Endothelial cell of umbilical vein (primary cell): ENCODE measurements at regions not wholly inside any gene's neighbourhood (a gene's known extent, or its start where the extent isn't known, plus 50 kb on each side); places are given as distances from the start of the nearest gene placed in this dataset.

Source experiments
- BruUV-seq: library from RNA; stranded (reverse); fragments of 400-500 nt; replicated peaks from 2 replicates; lab custom pipeline; 2021; lab: Mats Ljungman, UMichigan
- CTCF ChIA-PET: fragments of 300-600, 350-600 bp; sonication (Branson Sonifier 250); formaldehyde crosslinking; loops from one replicate; lab custom pipeline; 2021; ENCODE audit warnings: antibody characterized with exemption, inconsistent platforms; lab: Charles Lee
- POLR2A ChIA-PET: fragments of 300-600, 350-600 bp; sonication (Branson Sonifier 250); formaldehyde crosslinking; loops from one replicate; lab custom pipeline; 2021; ENCODE audit warnings: antibody characterized with exemption, inconsistent platforms; lab: Charles Lee
- DNase-seq: peaks from one replicate; pipeline ENCODE4 v3.0.0-alpha.2; 2011; ENCODE audit warnings: low read depth, low spot score
- FAIRE-seq: peaks from 2 replicates; lab custom pipeline; 2011; peaks lifted over from hg19 to GRCh38; lab: Jason Lieb, UNC
- H2AFZ ChIP-seq: 2 replicates; pipeline ENCODE4 v1.6.0; 2012; ENCODE audit warnings: low read depth, low read length, control low read depth, inconsistent platforms
- H3K27ac ChIP-seq: 2 replicates; pipeline ENCODE4 v1.5.1; 2011; ENCODE audit warnings: low read depth, mild to moderate bottlenecking, control low read depth, low read length, moderate library complexity; ENCODE audit not compliant: insufficient read depth
- H3K27me3 ChIP-seq, 2 experiments: 2 replicates each; pipeline versions ENCODE4 v1.6.0 to v1.6.1; 2011; ENCODE audit warnings: low read length in 2 of 2, mixed read lengths in 1 of 2; ENCODE audit not compliant: control insufficient read depth in 2 of 2, insufficient read depth in 2 of 2
- H3K36me3 ChIP-seq, 2 experiments: 2 replicates in 1 of 2; 3 replicates in 1 of 2; pipeline ENCODE4 v1.5.1; 2011; ENCODE audit warnings: low read length in 2 of 2, mild to moderate bottlenecking in 1 of 2, moderate library complexity in 1 of 2; ENCODE audit not compliant: control insufficient read depth in 2 of 2, insufficient read depth in 2 of 2; ENCODE audit errors: extremely low read depth in 1 of 2
- H3K4me1 ChIP-seq: 3 replicates; pipeline ENCODE4 v1.5.1; 2011; ENCODE audit warnings: mild to moderate bottlenecking, low read length; ENCODE audit not compliant: control insufficient read depth, insufficient read depth; ENCODE audit errors: extremely low read depth
- H3K4me2 ChIP-seq: 2 replicates; pipeline ENCODE4 v1.6.1; 2011; ENCODE audit warnings: low read length, control low read depth, mixed read lengths; ENCODE audit not compliant: insufficient read depth
- H3K4me3 ChIP-seq, 3 experiments: fragments of 200-600 bp in 1 of 3; sonication (generic), shearing (Covaris generic) in 1 of 3; replicated peaks in 1 of 3; 2 replicates each; pipeline ENCODE4 v1.5.1; 2011 to 2016; ENCODE audit warnings: control low read depth in 3 of 3, low read length in 3 of 3, mild to moderate bottlenecking in 2 of 3, inconsistent platforms in 1 of 3, low read depth in 1 of 3, moderate library complexity in 1 of 3; ENCODE audit not compliant: insufficient read depth in 1 of 3
- H3K79me2 ChIP-seq: 2 replicates; pipeline ENCODE4 v1.6.0; 2012; ENCODE audit warnings: low read length, inconsistent platforms; ENCODE audit not compliant: control insufficient read depth, insufficient read depth
- H3K9ac ChIP-seq: replicated peaks from 2 replicates; pipeline ENCODE3; 2011; ENCODE audit warnings: low read length, control low read depth; ENCODE audit not compliant: insufficient read depth; ENCODE audit errors: extremely low read depth
- H3K9me1 ChIP-seq: replicated peaks from 3 replicates; pipeline ENCODE4 v1.6.0; 2011; ENCODE audit warnings: mild to moderate bottlenecking, low read length; ENCODE audit not compliant: control insufficient read depth, insufficient read depth; ENCODE audit errors: extremely low read depth
- H3K9me3 ChIP-seq: replicated peaks from 2 replicates; pipeline ENCODE4 v1.5.1; 2012; ENCODE audit warnings: low read length, inconsistent platforms; ENCODE audit not compliant: control insufficient read depth, insufficient read depth
- H4K20me1 ChIP-seq: replicated peaks from 2 replicates; pipeline ENCODE3; 2011; ENCODE audit warnings: mild to moderate bottlenecking, low read length; ENCODE audit not compliant: control insufficient read depth, insufficient read depth; ENCODE audit errors: extremely low read depth
- CTCF ChIP-seq, 2 donors: IDR thresholded peaks; 1 replicate in 1 of 2; 2 replicates in 1 of 2; pipeline ENCODE4 v1.5.1; 2011; ENCODE audit warnings: low read length in 2 of 2, mild to moderate bottlenecking in 2 of 2, moderate library complexity in 2 of 2, control low read depth in 1 of 2, inconsistent platforms in 1 of 2, low read depth in 1 of 2; ENCODE audit not compliant: insufficient read depth in 1 of 2; ENCODE audit errors: extremely low read depth in 1 of 2
- JUN ChIP-seq: IDR thresholded peaks from 2 replicates; pipeline ENCODE4 v1.6.1; 2011; ENCODE audit warnings: borderline replicate concordance, low read depth; ENCODE audit not compliant: insufficient read length, insufficient read depth
- POLR2AphosphoS5 ChIP-seq: IDR thresholded peaks from 2 replicates; pipeline ENCODE4 v1.6.1; 2012; ENCODE audit warnings: low read depth, mild to moderate bottlenecking, control low read depth, low read length, moderate library complexity; ENCODE audit not compliant: insufficient read depth
- dilution Hi-C: fragments of 300-500 bp; cut with MboI; formaldehyde crosslinking; loops from one replicate; pipeline ENCODE4 v1.15.0; 2019; ENCODE audit warnings: low sequenced_read_pairs; ENCODE audit not compliant: extremely low pct_ligation_motif_present
- intact Hi-C: fragments of 100-400 bp; cut with micrococcal nuclease; formaldehyde crosslinking; loops from one replicate; pipeline ENCODE4 v1.10.0; 2022

GRCh38 chr1:178652506-178653490 lies 72.2 kb upstream of the RALGPS2 start:
- H3K4me3 ChIP-seq = no peak overlapping the region
- ChIA-PET CTCF (interaction anchor here (1.4 to 2.2 kb wide), 3 partner anchors 12 to 100 kb away, joined by 3 to 9 read pairs (median 4); no protein-coding TSS in a partner anchor), POLR2A (no interaction called here)
- TF ChIP-seq CTCF (IDR thresholded peaks at IDR 0.05; ENCODE audit: extremely low read depth in 1 of 2, insufficient read depth in 1 of 2, low read depth in 1 of 2, low read length in 2 of 2) (no peak), JUN (no peak), POLR2AphosphoS5 (no peak)
- H3K79me2 ChIP-seq = no peaks in the 10 kb centered on the region
- H3K36me3 ChIP-seq = no peaks in the 10 kb centered on the region
- H3K27me3 ChIP-seq = peaks cover 0 to 2% of the 10 kb centered on the region in 2 experiments
- no peak overlapping the region for H3K27ac ChIP-seq
- no peaks in the 10 kb centered on the region for H3K4me1 ChIP-seq
- FAIRE-seq = no peak
- H3K9me1 ChIP-seq = no peaks in the 10 kb centered on the region
- no peak overlapping the region for H3K4me2 ChIP-seq
- H2AFZ ChIP-seq = no peak overlapping the region
- BruUV-seq = no TSS peak
- H4K20me1 ChIP-seq = no peaks in the 10 kb centered on the region
- dilution Hi-C loops (no loop called here), intact Hi-C loops (no loop called here)
- no peaks in the 10 kb centered on the region for H3K9me3 ChIP-seq
- H3K9ac ChIP-seq = no peak overlapping the region
- DNase-seq = no peak
